HG03439 (cell line): ENCODE measurements at regions not wholly inside any gene's neighbourhood (a gene's known extent, or its start where the extent isn't known, plus 50 kb on each side); places are given as distances from the start of the nearest gene placed in this dataset.

ENCODE experiments used
- ATAC-seq: cut with Tn5 transposase; IDR thresholded peaks from one replicate; pipeline ENCODE4 v1.9.1; 2021; ENCODE audit warnings: mild to moderate bottlenecking, moderate library complexity; ENCODE audit not compliant: unreplicated experiment

DNA sequence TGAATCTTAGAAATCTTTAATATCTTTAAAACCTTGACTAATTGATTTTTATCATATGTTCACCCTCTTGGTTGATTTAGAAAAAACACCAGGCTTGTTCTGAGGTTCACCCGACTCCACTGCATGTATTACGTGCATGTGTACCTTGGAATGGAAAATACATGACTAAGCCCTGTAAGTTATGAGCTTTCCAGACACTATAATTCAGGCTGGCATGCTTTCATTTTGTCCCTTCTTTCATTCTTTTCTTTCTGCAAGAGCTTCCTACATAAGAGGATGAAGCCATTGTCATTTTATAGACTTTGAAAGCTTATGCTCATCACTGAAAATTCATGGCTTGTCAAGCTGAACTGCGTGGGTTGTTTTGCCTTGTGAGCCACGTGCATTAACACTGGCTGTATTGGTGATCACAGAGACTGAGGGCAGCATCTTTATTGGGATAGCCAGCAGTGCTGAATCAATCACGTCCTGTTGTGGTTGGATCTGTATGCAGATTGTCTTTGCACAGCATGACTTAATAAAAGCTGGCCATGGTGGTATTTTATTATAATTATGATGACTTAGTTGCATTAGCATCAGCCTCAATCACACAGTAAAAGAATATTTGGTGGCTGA, 141.9 kb downstream of the SLIT2 start:
- ATAC-seq: no peak

DNA sequence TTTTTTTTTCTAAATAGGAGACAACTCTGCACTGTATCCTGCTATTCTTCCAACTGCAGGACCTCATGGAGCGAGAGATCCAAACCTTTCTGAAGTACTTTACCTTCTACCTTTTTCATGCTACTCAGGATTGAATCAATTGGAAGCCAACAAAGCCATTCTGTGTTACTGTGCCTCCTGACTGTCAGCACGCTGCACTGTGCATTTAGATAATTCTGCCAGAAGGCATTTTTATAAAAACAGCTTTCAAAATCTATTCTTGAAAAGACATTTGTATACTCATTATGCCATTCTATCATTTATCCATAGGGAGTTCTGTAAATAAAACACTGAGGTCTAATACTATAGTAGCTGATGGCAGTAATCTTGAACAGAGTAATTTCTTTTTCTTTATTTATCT, 142.8 kb downstream of the SLIT2 start:
- ATAC-seq: no peak

DNA sequence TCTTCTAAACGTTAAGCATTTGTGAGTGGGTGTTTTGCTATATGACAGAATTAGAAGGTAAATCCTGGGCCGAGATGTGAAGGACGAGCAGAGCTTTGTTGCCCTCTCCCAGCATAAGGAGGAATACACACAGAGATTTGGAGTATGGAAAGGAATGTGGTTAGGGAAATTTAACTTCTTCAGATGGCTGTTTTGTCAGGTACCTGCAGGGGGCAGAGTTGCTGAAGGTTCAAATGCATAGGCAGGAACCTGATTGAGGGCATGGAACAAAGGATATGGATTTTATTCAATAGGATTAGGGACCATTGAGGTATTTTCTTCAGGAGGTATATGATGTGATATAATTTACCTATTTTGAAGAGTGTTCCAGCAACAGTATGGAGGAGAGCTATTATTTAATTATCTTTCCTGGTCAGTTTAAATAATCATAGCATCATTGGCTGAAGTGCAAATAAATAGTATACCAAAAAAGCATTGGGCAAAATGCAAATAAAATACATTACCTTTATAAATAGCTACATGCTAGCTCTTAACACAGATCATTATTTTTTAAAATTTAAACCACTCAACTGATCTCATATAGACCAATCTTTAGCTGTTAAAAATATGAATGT, 143.6 kb downstream of the SLIT2 start:
- ATAC-seq: no peak

DNA sequence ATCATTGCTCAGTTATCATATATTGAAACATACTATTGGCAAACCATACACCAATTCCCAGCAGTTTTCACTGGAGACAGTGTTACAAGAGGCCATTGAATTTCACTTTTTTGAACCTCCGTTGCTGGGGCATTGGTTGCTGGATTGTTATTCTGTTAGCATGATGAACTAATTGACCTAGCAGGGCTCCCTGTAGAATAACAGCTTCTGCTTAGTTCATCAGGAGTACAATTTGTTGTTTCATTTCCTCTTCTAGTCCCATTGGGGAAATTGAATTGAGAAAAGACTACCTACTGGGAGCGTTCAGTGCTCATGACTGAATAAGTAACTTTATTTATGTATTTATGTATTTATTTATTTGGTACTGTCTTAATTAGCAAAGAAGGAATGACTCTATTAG, 151.6 kb downstream of the SLIT2 start:
- ATAC-seq: no peak

DNA sequence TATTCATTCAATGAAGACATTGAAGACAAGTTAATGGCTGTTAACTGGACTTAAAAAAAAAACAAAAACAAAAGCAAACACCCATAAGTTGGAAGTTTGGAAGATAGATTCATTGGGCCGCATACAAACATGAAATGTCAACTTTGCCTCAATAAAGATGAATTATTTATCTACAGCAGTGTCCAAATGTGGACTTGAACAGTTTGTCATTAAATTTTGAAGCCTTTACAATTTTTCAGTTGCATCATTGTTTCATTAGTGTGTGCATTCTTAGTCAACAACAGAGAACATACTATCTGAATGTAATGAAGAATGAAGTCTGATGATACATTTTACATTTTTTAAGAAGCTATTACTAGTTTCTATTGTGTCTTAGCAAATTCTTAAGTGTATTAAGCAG, 152.1 kb downstream of the SLIT2 start:
- no peak for ATAC-seq

DNA sequence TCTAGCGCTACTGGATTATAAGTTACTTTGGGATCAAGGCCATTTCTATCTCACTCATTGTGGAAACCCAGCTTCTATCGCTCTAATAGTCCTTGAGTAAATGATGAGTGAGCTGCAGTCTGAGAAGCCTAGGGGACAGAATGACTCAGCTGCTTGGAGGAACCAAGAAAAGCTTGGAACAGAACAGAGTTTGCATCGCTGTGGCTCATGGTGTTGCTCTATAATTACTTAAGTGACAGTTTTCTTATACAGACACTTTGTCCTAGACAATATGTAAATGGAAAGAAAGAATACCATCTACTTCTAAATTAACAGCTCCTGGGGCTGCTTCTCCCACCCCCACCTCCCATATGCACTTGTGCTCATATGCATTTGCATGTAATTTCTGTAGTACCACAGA, 156.9 kb downstream of the SLIT2 start:
- ATAC-seq: no peak

- no peak for ATAC-seq
Observed at GRCh38 chr4:20412072-20412471, 160.4 kb downstream of the SLIT2 start.

GRCh38 chr4:20416800-20417199, 165.1 kb downstream of the SLIT2 start:
- no peak for ATAC-seq

GRCh38 chr4:20418861-20419451, 167.3 kb downstream of the SLIT2 start:
- peak; percentile 99 for ATAC-seq

GRCh38 chr4:20420916-20421602, 169.4 kb downstream of the SLIT2 start:
- no peak for ATAC-seq

- no peak for ATAC-seq
Observed at GRCh38 chr4:20421603-20421985, 169.9 kb downstream of the SLIT2 start.

DNA sequence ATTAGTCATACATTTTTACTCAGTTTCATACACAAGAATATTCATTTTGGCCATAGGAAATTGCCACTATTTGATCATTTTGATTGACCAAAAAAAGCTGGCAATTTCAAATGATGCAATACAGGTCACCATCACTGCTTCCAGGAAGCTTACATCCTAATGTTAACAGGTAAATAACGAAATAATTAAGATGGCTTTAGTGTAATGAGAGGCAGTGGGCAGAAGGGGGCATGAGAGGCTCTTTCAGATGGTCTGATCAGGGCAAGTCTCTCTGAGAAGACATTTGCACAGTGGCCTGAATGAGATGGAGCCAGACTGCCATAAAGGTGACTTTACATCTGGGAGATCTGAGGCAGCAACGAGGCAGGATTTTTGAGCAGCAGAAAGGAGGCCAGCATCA, 170.7 kb downstream of the SLIT2 start:
- peak; percentile 65 for ATAC-seq

GRCh38 chr4:20423420-20423819, 171.7 kb downstream of the SLIT2 start:
- no peak for ATAC-seq

DNA sequence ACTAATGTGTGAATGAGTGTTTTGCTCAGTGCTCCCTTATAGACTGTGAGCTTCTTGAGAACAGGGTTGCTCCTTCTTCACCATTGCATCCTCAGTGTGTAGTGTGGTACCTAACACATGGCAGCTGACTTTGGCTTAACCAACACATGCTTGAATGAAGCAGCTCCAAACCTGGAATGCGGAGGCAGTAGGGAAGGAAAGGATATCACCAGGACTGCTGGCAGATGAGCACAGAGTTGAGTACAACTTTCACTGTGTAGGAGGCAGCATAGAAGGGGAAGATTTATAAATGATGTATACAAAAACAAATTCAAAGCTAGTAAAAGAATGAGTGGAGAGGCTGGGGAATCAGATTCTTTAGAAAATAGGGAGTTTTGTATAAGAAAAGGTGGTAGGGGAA, 174.3 kb downstream of the SLIT2 start:
- ATAC-seq: no peak

GRCh38 chr4:20428436-20429160, 176.9 kb downstream of the SLIT2 start:
- ATAC-seq: no peak

DNA sequence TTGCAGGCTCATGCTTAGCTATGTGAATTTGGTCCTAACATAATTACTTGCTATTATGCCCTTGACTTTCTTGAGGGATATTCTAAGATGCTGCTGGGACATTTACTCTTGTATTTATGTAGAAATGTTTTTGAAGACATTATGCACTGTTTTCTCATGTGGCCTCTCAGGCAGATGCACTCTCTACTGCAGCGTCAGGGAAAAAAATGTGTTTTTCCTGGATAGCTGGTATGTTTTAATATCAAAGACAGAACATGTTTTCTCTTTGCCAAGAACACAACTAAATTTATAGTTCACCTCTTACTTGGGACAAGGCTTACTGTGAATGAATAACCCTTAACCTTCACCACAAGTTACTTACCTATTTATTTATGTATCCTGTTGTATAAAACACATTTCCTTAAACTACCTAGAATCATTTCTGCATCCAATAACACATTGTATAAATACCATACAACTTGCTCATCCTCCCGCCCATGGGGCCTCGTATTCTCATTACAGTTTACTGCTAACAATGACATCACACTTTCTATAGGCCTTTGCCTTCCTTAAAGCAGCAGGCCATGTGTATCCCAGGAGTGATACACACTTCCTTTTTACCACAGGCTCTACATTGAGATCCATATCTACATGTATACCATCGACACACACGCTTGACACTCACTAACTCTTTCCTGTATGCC, 178.7 kb downstream of the SLIT2 start:
- ATAC-seq: no peak

- no peak for ATAC-seq
Observed at GRCh38 chr4:20431543-20431951, 179.8 kb downstream of the SLIT2 start.

DNA sequence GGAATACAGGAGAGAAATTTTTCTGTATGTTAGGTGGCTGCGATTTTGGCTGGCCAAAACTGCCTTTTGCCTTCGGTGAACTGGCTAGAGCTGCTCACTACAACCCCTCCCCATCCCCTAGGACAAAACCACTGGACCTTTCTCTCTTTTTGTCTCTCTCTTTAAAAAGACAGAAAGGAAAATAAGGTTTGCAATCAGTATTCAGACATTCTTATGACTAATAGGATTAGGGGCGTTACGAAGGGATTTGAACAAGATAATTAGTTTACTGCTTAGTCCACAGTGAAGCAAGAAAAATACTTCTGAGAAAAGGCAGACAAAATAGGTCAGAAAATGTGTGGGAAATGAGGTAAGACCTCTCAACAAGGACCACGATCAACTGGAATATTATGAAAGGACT, 180.4 kb downstream of the SLIT2 start:
- ATAC-seq: no peak

DNA sequence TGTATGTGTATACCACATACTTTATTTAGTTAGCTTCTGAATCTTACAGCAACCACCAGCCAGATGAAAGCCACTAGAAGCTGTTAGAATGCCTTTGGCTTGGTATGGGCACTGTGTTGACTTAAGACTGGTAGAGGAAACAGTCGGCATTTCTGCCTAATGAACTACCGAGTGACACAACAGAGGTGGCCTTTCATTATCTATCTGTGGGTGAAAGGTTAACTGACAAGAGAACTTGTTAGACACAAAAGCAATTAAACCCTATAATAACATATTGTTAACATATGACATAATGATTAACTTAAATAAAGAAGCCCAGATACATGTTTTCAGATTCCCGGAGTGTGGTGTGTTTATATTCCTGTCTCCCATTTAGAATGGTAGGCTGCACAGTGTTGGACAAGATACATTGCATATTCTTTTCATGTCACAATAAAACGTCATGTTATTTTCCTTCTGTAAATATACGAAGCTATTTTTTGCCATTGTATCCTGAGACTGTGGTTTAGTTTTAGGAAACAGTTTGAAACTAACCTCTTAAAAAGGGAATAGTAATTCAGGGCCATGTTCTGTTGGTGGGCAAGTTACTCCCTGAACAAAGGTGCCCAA, 181.5 kb downstream of the SLIT2 start:
- no peak for ATAC-seq

DNA sequence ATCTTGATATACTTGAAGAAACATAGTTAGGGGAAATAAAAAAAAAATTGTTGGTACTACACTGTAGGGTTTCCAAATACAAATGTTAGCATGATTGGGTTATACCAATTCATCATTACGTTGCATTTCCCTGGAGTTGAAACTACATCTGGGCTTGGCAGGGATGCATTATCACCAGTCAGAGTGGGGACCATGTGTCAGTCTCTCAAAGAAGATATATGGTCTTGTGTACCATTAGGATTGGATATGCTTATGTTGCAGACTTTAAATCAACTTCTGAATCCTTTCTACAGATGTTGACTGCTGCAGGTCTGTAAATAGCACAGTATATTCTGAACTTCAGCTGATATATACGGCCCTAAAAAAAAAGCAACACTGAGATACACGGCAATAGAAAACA, 188.5 kb downstream of the SLIT2 start:
- no peak for ATAC-seq
